GM19324 (cell line): ENCODE measurements at regions not wholly inside any gene's neighbourhood (a gene's known extent, or its start where the extent isn't known, plus 50 kb on each side); places are given as distances from the start of the nearest gene placed in this dataset.

ENCODE experiments used
- ATAC-seq: cut with Tn5 transposase; IDR thresholded peaks from one replicate; pipeline ENCODE4 v1.9.1; 2021; ENCODE audit warnings: mild to moderate bottlenecking, moderate library complexity; ENCODE audit not compliant: unreplicated experiment, low FRiP score

- no peak for ATAC-seq
Observed at GRCh38 chr1:198901266-198901665, 262.4 kb downstream of the PTPRC start.

GRCh38 chr1:198902655-198903054, 263.8 kb downstream of the PTPRC start:
- no peak for ATAC-seq

GRCh38 chr1:198903203-198903602, 264.4 kb downstream of the PTPRC start:
- ATAC-seq: no peak

GRCh38 chr1:198903621-198904020, 264.8 kb downstream of the PTPRC start:
- no peak for ATAC-seq

GRCh38 chr1:198904321-198904720, 265.5 kb downstream of the PTPRC start:
- ATAC-seq: no peak

- ATAC-seq: no peak
Observed at GRCh38 chr1:198906739-198907422, 268.0 kb downstream of the PTPRC start.

GRCh38 chr1:198907423-198907746, 268.5 kb downstream of the PTPRC start:
- no peak for ATAC-seq

GRCh38 chr1:198908995-198909394, 270.2 kb downstream of the PTPRC start:
- no peak for ATAC-seq

- ATAC-seq: no peak
Observed at GRCh38 chr1:198909973-198910372, 271.1 kb downstream of the PTPRC start.

- ATAC-seq: no peak
Observed at GRCh38 chr1:198910816-198911215, 272.0 kb downstream of the PTPRC start.

GRCh38 chr1:198912046-198912445, 273.2 kb downstream of the PTPRC start:
- no peak for ATAC-seq

- ATAC-seq: no peak
Observed at GRCh38 chr1:198913667-198914066, 274.8 kb downstream of the PTPRC start.

GRCh38 chr1:198915327-198916231, 276.7 kb downstream of the PTPRC start:
- ATAC-seq: no peak

- ATAC-seq: no peak
Observed at GRCh38 chr1:198917226-198917625, 278.4 kb downstream of the PTPRC start.

- no peak for ATAC-seq
Observed at GRCh38 chr1:198918920-198919319, 280.1 kb downstream of the PTPRC start.

GRCh38 chr1:198919667-198920398, 281.0 kb downstream of the PTPRC start:
- ATAC-seq: peak; percentile 51

- ATAC-seq: peak; percentile 41
Observed at GRCh38 chr1:198922638-198923430, 284.0 kb downstream of the PTPRC start.

- ATAC-seq: no peak
Observed at GRCh38 chr1:198923993-198924392, 285.2 kb downstream of the PTPRC start.

- no peak for ATAC-seq
Observed at GRCh38 chr1:198925567-198925966, 286.7 kb downstream of the PTPRC start.

- ATAC-seq: no peak
Observed at GRCh38 chr1:198927129-198927528, 288.3 kb downstream of the PTPRC start.
